SH-SY5Y (cell line): ENCODE measurements at regions not wholly inside any gene's neighbourhood (a gene's known extent, or its start where the extent isn't known, plus 50 kb on each side); places are given as distances from the start of the nearest gene placed in this dataset.

Experiments
- GATA2 ChIP-seq: IDR thresholded peaks from 2 replicates; pipeline ENCODE4 v1.6.1; 2011; ENCODE audit warnings: mild to moderate bottlenecking, low read depth, low read length
- GATA3 ChIP-seq: IDR thresholded peaks from 2 replicates; pipeline ENCODE4 v1.6.1; 2011; ENCODE audit warnings: low read depth, mild to moderate bottlenecking, low read length, moderate library complexity

DNA sequence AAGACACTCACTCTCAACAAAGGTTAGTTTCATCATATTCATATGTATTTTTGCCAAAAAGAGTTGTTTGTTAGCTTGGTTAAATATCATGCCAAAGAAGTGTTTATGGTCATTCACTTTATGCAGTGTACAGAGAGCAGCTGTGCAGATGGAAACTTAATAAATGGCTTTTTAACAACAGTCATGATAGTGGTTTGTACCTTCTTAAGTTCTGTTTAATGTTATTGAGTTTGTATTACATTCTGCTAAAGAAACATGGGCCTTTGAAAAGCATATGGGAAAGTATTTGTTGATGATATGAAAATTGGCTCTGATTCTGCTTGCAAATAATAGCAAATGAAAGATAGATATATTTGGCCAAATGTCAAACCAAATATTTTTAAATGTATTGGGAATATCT, 607.3 kb downstream of the NCAM2 start:
- TF ChIP-seq GATA2 = no peak

DNA sequence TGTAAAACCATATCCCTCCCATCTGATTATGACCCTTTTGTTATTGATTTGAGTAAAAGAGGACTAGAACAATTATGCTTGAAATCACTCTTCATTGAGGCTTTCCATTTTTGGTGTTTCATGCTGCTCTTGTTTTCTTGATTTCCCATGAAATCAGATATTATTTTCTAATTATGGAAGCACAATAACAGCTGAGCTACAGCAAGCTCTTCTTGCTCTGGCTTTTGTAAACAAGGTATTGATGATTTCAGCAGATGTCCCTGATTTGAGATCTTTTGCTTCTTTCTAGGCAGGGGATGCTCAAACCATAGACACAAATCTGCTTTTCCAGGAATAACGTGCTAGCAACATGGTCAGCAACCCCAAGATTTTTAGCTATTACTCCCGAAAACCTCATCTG, 607.8 kb downstream of the NCAM2 start:
- no peak for TF ChIP-seq GATA2
- TF ChIP-seq GATA3 = no peak

DNA sequence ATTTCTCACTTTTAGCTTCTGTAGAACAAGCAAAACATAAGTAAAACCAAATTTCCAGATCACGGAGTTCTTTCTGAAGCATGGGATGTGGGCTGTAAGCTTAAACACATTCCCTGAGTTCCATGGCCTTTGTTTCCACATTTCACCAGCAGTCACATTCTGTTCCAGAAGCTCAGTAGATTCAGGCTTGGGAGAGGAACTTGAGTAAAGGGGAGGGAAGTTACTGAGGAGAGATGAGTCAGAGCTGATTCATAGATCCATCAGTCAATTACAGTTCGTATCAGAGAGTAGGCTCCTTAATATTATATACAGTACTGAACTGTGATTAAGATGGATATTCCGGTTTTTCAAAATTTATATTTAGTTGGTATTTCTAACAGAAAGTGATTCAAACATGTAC, 614.3 kb downstream of the NCAM2 start:
- no peak for TF ChIP-seq GATA3
- no peak for TF ChIP-seq GATA2

DNA sequence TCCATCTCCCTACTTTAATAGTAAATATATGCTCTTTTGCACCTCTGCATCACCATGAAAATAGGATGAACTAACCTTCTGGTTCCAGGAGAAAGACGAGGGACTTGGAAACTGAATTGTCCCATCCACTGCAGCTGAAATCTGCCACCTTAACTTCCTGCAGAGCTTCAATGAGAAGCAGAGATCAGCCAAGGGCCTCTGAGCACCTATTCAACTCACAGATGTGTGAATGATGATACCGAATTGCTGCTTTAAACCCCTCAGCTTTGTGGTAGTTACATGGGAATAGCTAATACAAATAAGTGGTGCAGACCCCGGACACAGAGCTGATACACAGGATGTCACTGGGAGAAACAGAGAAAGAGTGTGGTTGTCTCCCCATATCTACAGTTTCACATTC, 616.8 kb downstream of the NCAM2 start:
- TF ChIP-seq GATA3 (no peak), GATA2 (no peak)

DNA sequence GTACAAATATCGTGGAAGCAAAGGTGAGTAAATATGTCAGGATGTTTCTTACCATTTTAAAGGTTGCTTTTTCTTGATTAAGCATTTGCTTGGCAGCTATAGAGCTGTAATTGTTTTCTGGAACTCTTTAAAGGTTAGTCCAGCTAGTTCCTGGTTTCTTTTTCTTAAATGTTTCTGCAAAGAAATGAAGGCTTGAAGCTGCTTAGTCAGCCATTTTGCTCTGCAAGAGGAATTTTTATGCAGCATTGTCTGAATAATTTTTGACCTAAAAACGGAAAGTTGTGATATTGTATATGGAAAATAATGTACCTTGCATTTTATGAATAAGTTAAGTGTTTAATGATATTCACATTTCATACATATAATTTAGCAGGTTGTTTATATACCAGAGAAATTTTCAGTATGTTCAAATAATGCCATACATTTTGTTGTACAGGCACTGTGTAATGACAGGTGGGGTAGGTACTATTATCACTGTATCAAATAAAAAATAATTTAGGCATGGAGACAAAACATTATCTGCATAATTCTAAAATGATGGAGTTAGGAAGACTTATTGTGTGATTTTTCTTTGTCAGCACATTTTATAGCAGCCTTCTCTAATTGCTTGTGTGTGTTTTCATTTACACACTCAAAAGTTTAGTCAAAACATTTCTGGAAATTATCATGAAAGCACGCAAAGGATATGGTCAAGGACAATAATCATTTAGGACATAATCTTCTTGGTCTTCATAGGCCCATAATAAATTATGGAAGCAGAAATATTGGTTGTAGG, 624.4 kb downstream of the NCAM2 start:
- TF ChIP-seq GATA3 (no peak), GATA2 (no peak)

DNA sequence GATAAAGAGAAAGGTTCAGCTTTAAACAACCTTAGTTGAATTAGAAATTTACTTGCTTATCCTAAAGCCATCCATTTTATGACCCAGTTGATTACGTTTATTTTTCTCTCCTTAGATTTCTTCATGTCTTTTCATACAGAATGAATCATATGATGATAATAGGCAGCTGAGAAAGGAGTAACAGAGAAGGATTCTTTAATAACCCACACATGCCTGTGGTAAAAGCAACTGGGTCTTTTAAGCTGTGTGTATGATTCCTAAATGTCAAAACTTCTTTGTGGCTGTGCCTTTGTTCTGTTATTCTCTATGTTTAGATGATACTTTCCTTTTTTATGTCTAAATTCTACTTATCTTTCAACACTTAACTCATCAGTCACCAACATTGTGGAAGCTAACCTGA, 626.5 kb downstream of the NCAM2 start:
- TF ChIP-seq GATA2 (no peak), GATA3 (no peak)

DNA sequence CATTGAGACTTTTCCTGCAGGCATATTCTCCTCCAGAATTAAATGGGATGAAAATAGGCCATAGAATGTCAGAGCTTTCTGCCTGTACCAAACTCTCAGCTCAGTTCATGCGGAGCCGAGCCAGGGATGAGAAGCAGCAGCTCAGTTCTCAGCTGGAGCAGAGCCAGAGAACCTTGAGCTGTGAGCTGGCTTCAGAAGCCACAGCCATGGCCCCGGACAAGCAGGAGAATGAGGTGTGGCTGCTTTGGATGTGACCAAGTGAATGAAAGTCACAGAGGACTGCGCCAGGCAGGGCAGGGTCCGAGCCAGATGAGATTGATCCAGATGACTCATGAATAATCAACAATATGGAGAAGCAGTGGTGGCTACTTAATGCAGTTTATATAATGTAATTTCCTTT, 633.8 kb downstream of the NCAM2 start:
- TF ChIP-seq GATA2 (no peak), GATA3 (no peak)

DNA sequence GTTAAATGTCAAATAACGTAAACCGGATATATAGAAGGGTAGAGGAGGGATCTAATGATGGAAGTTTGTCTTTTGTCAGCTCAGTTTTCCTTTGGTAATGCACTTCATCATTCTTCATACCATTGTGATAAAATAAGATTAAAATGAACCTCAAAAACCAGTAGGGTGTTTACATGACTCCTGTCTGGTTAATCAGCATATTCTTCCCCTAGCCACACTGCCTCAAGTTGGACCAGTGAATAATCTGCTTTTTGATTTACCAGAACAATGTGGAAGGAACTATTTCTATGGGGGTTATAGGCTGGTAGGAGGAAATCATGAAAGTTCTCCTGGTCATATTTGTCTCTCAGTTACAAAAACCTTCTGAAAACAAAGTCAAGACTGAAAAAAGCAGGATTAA, 634.7 kb downstream of the NCAM2 start:
- TF ChIP-seq GATA3 (no peak), GATA2 (no peak)

DNA sequence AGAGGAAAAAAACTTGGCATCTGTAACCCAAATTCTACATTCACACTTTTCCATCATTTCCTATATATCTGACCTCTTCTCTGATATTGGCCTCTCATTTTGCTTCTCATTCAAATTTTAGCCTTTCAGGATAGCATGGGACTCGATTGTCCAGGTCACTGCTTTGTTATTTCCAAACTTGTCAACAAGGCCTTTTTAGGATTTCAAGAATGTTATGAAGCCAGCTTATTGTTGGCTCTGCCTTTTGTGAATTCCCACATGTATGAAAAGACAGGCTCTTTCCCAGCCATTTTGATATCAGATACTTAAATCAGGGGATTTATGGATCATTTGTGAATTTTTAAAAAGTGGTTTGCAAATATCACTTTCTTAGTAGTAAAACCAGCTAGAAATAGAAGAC, 663.5 kb downstream of the NCAM2 start:
- no peak for TF ChIP-seq GATA3
- TF ChIP-seq GATA2 = no peak

DNA sequence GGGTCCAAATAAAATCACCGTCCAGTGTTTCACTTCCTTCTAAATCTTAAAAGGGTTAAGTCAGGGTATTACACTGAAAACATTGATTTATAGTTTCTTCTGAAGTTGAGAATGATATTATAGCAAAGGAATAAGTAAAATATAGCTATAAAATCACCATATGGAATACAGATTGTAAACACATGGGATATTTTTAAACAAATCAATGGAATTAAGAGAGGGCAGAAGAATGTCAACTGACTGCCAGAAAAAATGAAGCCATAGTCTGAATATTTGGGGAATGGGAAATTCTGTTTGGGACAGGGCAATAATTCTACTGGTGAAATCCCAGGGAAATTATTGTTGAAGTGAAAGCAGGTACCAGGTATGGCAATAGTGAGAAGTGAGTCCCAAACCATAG, 664.6 kb downstream of the NCAM2 start:
- TF ChIP-seq GATA3 = no peak
- TF ChIP-seq GATA2 = no peak

DNA sequence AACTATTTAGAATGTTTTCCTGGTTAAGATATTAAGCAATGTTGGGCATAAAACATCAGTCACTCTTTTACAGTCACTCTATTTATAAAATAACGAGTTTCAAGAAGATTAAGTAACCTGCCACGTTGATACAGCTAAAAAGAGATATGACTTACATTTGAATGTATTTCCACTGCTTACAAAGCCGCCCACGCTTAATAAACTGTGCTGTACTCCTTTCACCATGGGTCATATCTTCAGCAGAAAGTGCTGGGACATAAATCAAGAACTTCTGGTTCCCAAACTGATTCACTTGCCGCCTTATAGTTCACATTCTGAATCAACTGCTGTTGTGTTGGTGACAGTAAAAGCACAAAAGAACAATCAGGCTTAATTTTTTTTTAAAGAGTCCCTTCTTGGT, 666.7 kb downstream of the NCAM2 start:
- TF ChIP-seq GATA2 (no peak), GATA3 (no peak)

DNA sequence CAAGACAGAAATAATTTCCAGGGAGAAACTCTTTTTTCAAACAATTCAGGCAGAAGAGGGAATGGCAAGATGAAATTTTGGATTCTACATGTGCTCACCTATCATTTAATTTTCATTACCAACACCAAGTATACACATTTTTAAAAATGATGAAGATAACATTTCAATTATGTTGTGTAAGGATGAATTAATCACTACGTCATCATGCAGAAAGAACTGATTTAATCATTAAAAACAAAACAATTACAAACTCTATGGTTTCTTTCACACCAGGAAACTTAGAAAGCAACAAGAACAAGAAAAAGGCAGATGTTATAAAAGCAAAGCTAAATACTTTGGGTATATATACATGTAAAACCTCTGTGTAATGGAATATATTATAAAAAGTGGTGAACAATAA, 668.5 kb downstream of the NCAM2 start:
- TF ChIP-seq GATA2 (no peak), GATA3 (no peak)

DNA sequence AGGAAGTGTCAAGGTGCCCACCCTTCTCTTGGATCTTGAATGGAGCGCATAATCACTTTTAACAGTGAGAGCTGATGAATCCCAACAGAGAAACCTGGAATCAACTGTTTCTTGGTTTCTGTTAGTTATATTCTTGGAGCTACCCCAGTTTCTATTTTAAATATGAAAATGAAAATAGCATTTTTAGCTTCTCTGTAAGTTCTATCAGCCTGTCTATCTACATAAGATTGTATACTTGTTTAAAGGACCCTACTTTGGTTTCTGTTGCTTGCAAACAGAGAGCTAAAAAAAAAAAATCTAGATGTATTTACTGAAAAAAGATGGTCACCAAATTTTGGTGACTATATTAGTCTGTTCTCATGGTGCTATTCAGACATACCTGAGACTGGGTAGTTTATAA, 670.0 kb downstream of the NCAM2 start:
- no peak for TF ChIP-seq GATA3
- no peak for TF ChIP-seq GATA2

DNA sequence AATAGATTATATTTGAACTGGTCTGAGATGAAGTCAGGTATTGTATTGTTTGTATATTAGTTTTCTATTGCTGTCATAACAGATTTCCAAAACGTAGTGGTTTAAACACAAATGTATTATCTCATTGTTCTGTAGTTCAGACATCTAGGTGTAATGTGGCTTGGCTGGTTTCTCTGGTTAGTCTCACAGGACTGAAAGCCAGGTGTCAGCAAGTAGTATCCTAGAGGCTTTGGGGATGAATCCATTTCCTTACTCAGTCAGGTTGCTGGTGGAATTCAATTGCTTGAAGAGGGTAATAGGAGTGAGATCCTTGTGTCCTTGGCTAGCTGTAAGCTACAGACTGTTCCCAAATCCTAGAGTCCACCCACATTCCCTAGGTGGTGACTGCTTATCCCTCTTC, 675.8 kb downstream of the NCAM2 start:
- TF ChIP-seq GATA2 = no peak

DNA sequence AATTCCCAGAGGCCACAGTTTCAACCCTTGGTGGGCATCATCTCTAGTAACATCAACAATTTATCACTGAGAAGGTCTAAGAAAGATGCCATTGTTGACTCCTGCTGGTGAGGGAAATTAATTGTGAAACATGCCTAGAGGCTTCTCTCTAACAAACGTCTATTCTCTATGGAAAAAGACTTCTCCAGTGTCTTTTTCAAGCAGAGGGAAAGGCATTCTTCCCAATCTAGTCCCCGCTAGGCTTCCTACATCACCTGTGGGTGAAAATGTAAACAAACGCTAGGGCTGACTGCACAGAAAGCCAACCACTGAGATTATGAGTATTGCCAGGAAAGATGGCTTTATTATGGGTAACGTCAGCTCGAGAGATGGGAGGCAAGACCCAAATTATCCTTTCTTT, 677.4 kb downstream of the NCAM2 start:
- TF ChIP-seq GATA3 = no peak
- no peak for TF ChIP-seq GATA2

DNA sequence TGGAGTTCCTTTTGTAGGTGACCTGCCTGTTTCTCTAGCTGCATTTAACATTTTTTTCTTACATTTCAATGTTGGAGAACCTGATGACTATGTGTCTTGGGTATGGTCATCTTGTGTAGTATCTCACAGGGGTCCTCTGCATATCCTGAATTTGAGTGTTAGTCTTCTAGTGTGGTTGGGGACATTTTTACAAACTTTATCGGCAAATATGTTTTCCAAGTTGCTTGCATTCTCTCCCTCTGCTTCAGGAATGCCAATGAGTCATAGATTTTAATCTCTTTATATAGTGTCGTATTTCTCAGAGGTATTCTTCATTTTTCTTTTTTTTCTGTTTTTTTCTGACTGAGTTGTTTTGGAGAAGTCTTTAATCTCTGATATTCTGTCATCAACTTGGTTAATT, 684.0 kb downstream of the NCAM2 start:
- no peak for TF ChIP-seq GATA2
- TF ChIP-seq GATA3 = no peak
